ENCODE measurements at regions not wholly inside any gene's neighbourhood (a gene's known extent, or its start where the extent isn't known, plus 50 kb on each side); places are given as distances from the start of the nearest gene placed in this dataset.
"Not testable (repeated sequence)": the region's sequence is repeated elsewhere in the genome, so short reads cannot be mapped to it uniquely, and the experiment has no call there.

DNA sequence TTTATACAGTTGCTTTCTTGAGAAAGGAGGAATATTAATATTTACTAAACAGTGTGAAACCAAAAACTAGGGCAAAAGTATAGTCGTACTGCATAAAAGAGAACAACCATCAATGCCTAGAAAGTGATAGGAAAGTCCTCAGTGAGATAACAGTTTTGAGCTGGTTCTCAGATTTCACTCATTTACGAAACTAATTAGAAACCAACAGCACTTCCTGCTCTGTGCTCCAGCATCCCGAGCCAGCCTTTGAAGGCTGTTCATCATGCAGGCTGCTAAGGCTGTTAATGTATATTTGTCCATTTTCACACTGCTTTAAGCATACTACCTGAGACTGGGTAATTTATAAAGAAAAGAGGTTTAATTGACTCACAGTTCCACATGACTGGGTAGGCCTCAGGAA is 2039.9 kb downstream of the EFNA5 start:
- H3K9me3 ChIP-seq (ENCODE audit: low read length), result no peaks in the 10 kb centered on the region
- H3K4me1 ChIP-seq (ENCODE audit: insufficient read depth, low read length), result no peaks in the 10 kb centered on the region
- H2AFZ ChIP-seq (ENCODE audit: low read depth, low read length), result no peak overlapping the region
- H3K36me3 ChIP-seq (ENCODE audit: insufficient read depth, low read length), result no peaks in the 10 kb centered on the region
- no peaks in the 10 kb centered on the region for H3K27me3 ChIP-seq (ENCODE audit: insufficient read depth, low read length)
- no peak overlapping the region for H3K4me3 ChIP-seq (ENCODE audit: low read length)

DNA sequence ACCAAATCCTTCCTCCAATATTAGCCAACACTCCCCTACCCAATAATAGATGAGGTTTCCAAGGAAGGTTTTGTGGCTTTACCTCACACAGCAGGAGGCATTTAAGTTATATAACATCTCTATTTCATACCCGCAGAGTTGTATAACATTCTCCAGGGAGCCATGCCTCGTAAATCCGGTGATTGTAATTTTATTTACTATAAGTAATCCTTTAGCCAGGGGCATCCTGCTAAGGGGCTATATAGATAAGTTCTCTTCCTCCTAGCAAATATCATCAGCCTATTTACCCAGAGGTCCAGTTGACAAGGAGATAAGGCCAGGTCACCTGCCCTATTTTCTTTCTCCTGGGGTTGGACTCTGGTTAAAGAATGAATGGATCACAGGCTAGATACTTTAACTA is 2051.0 kb downstream of the EFNA5 start:
- Histone ChIP-seq H3K36me3 (ENCODE audit: insufficient read depth, low read length) (no peaks in the 10 kb centered on the region), H2AFZ (ENCODE audit: low read depth, low read length) (no peak overlapping the region), H3K4me1 (ENCODE audit: insufficient read depth, low read length) (no peaks in the 10 kb centered on the region)

DNA sequence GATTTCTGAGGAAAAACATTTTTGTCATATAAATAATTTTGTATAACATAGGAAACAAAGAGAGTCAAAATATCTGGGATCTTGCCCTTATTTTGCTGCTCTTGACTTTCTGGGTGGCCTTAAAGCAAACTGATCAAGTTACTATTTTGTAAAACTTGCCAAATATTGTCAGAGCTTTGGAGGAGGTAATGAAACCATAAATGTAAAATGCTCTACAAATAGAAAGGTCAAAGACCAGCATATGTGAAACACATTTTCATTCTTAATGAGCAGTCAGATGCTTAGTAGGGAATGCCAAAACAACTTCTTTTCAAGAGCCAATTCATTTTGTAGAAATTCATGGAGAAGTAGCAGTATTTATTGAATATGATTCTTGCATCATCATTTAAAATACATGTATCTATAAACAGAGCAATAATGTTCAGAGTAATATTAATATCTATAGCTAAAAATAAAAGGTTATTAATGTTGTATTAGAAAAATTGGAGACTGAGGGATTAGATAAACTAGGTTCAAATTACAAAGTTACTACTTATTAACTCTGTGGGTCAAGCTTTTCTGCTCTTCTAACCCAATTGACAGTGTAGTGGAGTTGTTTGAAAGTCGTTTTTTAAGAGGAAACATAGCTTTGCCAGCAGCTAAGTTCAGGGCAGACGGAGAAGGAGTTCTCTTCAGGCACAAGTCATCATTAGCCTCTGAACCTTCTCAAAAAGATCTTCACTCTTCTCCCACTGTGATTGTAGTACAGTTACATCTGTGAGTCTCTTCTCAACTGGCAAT is 2053.1 kb downstream of the EFNA5 start:
- Histone ChIP-seq H3K9me3 (ENCODE audit: low read length) (no peaks in the 10 kb centered on the region), H2AFZ (ENCODE audit: low read depth, low read length) (no peak overlapping the region), H3K27me3 (ENCODE audit: insufficient read depth, low read length) (no peaks in the 10 kb centered on the region), H3K36me3 (ENCODE audit: insufficient read depth, low read length) (no peaks in the 10 kb centered on the region), H3K4me1 (ENCODE audit: insufficient read depth, low read length) (no peaks in the 10 kb centered on the region), H3K4me3 (ENCODE audit: low read length) (no peak overlapping the region)

More for the DNA sequence above, 2051.0 kb downstream of the EFNA5 start:
- Histone ChIP-seq H3K9me3 (ENCODE audit: low read length) (no peaks in the 10 kb centered on the region), H3K27me3 (ENCODE audit: insufficient read depth, low read length) (no peaks in the 10 kb centered on the region), H3K4me3 (ENCODE audit: low read length) (no peak overlapping the region)

DNA sequence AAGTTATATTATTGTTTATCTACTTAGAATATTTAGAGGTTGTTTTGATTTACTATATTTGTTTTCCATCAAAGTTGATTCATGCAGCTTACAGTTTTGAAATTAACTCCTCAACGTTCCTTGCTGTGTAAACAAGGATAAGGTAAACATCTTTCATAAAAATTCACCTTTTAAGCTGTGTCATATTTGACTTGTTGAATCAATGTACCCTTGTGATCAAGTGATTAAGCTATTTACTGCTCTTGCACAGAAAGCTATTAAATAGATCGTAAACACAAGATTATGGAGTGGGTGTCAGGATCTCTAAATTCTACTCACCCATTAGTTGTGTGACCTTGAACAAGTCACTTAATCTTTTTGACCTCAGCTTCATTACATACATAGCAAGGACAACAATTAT is 2054.0 kb upstream of the NUDT12 start:
- Histone ChIP-seq H3K27me3 (ENCODE audit: insufficient read depth, low read length) (no peaks in the 10 kb centered on the region), H3K9me3 (ENCODE audit: low read length) (no peaks in the 10 kb centered on the region), H3K36me3 (ENCODE audit: insufficient read depth, low read length) (no peaks in the 10 kb centered on the region), H3K4me1 (ENCODE audit: insufficient read depth, low read length) (no peaks in the 10 kb centered on the region), H3K4me3 (ENCODE audit: low read length) (no peak overlapping the region), H2AFZ (ENCODE audit: low read depth, low read length) (no peak overlapping the region)

DNA sequence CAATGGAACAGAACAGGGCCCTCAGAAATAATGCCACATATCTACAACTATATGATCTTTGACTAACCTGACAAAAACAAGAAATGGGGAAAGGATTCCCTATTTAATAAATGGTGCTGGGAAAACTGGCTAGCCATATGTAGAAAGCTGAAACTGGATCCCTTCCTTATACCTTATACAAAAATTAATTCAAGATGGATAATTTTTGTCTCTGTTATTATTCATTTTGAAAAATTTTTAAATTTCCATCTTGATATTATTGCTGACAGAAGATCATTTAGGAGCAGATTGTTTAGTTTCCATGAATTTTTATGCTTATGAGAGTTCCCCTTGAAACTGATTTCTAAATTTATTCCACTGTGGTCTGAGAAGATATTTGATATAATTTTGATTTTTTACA is 2039.8 kb upstream of the NUDT12 start:
- not testable (repeated sequence) for H3K27me3 ChIP-seq (ENCODE audit: insufficient read depth, low read length); H3K4me1 ChIP-seq (ENCODE audit: insufficient read depth, low read length); H3K9me3 ChIP-seq (ENCODE audit: low read length); H2AFZ ChIP-seq (ENCODE audit: low read depth, low read length); H3K36me3 ChIP-seq (ENCODE audit: insufficient read depth, low read length); H3K4me3 ChIP-seq (ENCODE audit: low read length)

DNA sequence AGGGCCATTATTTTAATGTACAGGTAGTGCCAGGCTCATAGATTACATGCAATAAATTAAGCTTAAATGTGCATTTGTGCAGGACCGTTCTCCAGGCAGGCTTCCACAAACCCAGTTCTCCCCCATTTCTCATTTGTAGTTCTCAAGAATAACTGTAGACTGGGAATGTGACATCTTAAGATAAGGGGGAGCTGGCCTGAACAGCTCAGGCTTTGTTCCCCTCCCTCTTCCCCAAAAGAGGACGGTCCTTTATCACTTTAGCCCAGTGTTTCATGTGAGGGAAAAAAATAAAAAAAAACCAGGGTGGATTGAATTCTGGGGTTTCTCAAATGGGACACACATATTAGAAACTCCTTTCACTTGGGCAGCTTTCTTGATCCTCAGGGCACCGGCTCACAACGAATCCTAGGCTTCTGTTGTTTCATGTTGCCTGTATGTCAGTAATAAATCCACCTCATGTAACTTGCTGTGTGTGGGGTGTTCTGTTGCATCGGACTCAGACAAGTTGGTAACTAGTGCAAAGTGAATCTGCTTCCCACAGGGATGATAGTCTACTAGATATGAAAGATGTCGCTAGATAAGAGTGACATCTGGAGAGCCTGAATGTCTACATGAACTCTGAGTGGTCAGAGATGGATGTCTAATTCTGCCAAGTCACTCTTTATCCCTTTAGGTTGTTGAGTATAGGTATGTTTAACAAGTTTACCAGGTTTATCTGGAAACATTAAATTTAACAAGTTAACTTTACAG is 2030.6 kb upstream of the NUDT12 start:
- H3K27me3 ChIP-seq (ENCODE audit: insufficient read depth, low read length), result no peaks in the 10 kb centered on the region
- no peaks in the 10 kb centered on the region for H3K36me3 ChIP-seq (ENCODE audit: insufficient read depth, low read length)
- no peaks in the 10 kb centered on the region for H3K9me3 ChIP-seq (ENCODE audit: low read length)
- H3K4me3 ChIP-seq (ENCODE audit: low read length), result no peak overlapping the region
- H2AFZ ChIP-seq (ENCODE audit: low read depth, low read length), result no peak overlapping the region
- H3K4me1 ChIP-seq (ENCODE audit: insufficient read depth, low read length), result no peaks in the 10 kb centered on the region

DNA sequence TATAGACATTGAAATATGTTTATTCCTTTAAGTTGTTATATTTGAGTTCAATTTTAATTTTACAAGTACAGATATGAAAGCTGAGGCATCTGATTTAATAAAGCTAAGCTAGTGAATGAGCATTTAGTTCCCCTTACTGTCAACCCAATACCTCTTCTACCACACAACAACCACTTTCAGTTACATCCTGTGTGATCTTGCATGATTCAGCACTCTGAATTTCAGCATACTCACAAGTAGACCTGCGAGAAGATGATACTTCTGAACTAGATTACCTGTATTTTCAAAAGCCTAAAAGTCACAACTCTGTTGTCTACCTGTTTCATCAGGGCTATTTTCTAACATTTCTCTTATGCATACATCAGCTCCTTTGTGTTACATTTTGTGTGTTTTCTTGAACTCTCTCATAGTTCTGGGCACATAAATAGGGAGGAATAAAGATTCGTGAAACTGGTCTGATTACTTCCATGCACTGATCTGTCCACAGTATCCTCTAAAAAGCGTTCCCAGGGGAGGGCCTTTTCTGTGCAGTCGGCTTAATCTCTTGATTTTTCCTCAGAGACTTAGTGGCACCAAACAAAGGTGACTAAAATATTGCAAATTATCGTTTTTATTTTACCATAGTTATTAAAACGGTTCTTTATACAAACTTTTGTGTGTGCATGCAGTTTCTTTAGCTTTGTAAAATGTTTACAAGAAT is 2025.5 kb upstream of the NUDT12 start:
- Histone ChIP-seq H3K9me3 (ENCODE audit: low read length) (no peaks in the 10 kb centered on the region), H3K4me1 (ENCODE audit: insufficient read depth, low read length) (no peaks in the 10 kb centered on the region), H2AFZ (ENCODE audit: low read depth, low read length) (no peak overlapping the region), H3K27me3 (ENCODE audit: insufficient read depth, low read length) (no peaks in the 10 kb centered on the region), H3K36me3 (ENCODE audit: insufficient read depth, low read length) (no peaks in the 10 kb centered on the region), H3K4me3 (ENCODE audit: low read length) (no peak overlapping the region)

DNA sequence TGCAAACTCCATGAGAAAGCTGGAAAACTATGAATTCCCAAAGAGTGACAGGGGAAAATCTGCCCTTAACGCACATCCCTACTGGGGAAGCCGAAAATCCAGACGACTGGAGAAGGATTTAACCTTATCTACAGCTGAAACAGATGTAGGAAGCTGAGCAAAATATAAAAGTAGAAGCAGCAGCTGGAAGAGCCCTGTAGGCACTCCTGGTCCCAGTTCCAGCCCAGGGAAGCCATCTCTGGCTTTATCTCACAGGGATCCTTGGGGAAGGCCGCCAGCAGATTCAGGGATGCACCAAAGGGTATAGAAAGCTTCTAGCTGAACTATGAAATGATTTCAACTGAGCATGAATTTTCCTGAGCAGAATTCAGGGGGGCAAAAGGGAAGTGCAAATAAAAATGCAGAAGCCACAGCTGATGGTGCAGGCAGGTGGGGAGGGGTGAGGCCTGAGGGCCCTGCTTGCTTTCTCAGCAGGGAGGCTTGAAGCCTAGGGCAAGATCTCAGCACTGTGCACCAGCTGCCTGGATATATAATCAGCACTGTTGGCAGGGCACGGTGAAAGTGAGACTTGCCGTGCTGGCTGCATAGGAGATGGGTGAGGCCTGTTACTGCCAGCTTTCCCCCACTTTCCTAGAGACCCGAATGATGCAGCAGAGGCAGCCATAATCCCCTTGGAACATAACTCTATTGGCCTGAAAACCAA is 2019.5 kb upstream of the NUDT12 start:
- Histone ChIP-seq H3K4me3 (ENCODE audit: low read length) (no peak overlapping the region), H3K9me3 (ENCODE audit: low read length) (no peaks in the 10 kb centered on the region), H3K27me3 (ENCODE audit: insufficient read depth, low read length) (no peaks in the 10 kb centered on the region), H3K36me3 (ENCODE audit: insufficient read depth, low read length) (no peaks in the 10 kb centered on the region), H2AFZ (ENCODE audit: low read depth, low read length) (peak overlapping the region; percentile 11), H3K4me1 (ENCODE audit: insufficient read depth, low read length) (peaks cover 3% of the 10 kb centered on the region)

DNA sequence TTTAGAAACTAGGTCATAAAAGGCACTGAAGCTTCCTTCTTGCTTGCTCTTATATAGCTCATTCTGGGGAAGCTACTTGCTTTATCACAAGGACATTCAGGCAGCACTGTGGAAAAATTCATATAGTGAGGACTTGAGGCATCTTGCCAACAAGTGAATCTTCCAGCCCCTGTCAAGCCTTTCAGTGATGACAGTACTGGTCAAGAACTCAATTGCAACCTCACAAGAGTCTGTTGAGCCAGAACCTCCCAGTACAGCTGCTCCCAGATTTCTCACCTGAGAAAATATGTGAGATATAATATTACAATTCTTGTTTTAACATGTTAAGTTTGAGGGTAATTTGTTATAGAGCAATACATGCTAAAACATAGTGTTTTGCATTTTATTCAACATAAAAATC is 2011.0 kb upstream of the NUDT12 start:
- H3K27me3 ChIP-seq (ENCODE audit: insufficient read depth, low read length), result no peaks in the 10 kb centered on the region
- H3K4me3 ChIP-seq (ENCODE audit: low read length), result no peak overlapping the region
- H3K36me3 ChIP-seq (ENCODE audit: insufficient read depth, low read length), result no peaks in the 10 kb centered on the region
- no peak overlapping the region for H2AFZ ChIP-seq (ENCODE audit: low read depth, low read length)
- no peaks in the 10 kb centered on the region for H3K4me1 ChIP-seq (ENCODE audit: insufficient read depth, low read length)
- H3K9me3 ChIP-seq (ENCODE audit: low read length), result no peaks in the 10 kb centered on the region

DNA sequence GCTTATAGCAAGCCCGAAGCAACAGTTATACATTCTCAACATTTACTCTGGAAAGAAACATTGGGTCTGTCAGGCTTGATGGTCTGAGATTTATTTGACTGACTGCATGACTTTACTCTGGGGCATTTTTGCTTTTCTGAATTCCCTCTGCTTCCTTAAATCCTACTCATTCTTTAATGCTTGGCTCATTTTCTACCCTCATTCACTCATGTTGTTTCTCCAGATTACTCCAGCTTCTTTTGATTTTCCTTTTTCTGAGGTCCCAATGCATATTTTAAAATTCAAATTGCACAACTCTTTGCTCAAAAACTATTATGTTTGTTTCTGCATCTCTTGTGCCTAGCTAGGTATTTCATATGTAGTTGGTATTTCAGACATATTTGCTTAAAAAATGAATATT is 2002.9 kb upstream of the NUDT12 start:
- Histone ChIP-seq H3K27me3 (ENCODE audit: insufficient read depth, low read length) (no peaks in the 10 kb centered on the region), H3K9me3 (ENCODE audit: low read length) (no peaks in the 10 kb centered on the region), H3K4me1 (ENCODE audit: insufficient read depth, low read length) (no peaks in the 10 kb centered on the region), H3K36me3 (ENCODE audit: insufficient read depth, low read length) (no peaks in the 10 kb centered on the region), H2AFZ (ENCODE audit: low read depth, low read length) (no peak overlapping the region), H3K4me3 (ENCODE audit: low read length) (no peak overlapping the region)

DNA sequence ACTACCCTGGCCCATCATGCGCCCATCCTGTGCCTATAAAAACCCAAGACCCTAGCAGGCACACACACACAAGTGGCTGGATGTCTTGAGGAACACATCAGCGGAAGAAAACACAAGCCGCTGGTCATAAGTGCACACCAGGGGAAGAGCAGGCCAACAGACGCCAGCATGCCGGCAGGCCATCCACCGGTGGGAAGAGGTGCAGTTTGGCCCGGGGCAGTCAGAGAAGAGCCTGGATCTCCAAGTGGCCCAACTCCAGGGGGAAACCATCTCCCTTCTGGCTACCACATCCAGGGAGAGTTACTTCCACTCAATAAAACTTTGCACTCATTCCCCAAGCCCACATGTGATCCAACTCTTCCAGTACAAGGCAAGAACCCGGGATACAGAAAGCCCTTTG is 2001.3 kb upstream of the NUDT12 start:
- Histone ChIP-seq H2AFZ (ENCODE audit: low read depth, low read length) (no peak overlapping the region), H3K27me3 (ENCODE audit: insufficient read depth, low read length) (no peaks in the 10 kb centered on the region), H3K36me3 (ENCODE audit: insufficient read depth, low read length) (no peaks in the 10 kb centered on the region), H3K9me3 (ENCODE audit: low read length) (no peaks in the 10 kb centered on the region), H3K4me3 (ENCODE audit: low read length) (no peak overlapping the region), H3K4me1 (ENCODE audit: insufficient read depth, low read length) (no peaks in the 10 kb centered on the region)

DNA sequence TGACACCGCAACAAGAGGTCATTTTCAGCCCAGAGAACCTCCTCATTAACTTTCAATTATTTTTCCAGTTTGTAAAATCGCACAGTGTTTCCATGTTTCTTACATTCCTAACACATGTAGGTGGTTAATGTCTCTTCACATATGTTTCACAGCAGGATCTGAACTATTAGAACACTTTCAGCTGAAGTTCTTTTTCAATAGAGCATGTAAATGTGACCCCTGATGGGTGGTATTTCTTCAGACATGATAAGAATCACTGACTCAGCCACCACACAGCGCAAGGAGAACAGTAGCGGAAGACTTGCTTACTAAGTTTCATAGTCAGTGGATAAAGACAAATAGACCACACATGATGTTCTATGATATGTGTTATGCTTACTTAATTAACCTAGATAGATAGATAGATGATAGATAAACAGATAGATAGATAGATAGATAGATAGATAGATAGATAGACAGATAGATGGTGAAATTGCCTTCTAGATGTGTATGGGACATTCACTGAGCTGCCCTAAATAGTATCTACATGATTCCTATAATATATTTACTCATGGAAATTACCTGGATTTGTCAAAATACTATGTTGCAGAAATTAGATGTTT is 1992.1 kb upstream of the NUDT12 start:
- Histone ChIP-seq H3K4me3 (ENCODE audit: low read length) (no peak overlapping the region), H3K36me3 (ENCODE audit: insufficient read depth, low read length) (no peaks in the 10 kb centered on the region), H3K4me1 (ENCODE audit: insufficient read depth, low read length) (peaks cover 13% of the 10 kb centered on the region), H3K9me3 (ENCODE audit: low read length) (no peaks in the 10 kb centered on the region), H2AFZ (ENCODE audit: low read depth, low read length) (no peak overlapping the region), H3K27me3 (ENCODE audit: insufficient read depth, low read length) (no peaks in the 10 kb centered on the region)

Data from neuron (in vitro differentiated cells).